ENCODE measurements at regions not wholly inside any gene's neighbourhood (a gene's known extent, or its start where the extent isn't known, plus 50 kb on each side); places are given as distances from the start of the nearest gene placed in this dataset.

DNA sequence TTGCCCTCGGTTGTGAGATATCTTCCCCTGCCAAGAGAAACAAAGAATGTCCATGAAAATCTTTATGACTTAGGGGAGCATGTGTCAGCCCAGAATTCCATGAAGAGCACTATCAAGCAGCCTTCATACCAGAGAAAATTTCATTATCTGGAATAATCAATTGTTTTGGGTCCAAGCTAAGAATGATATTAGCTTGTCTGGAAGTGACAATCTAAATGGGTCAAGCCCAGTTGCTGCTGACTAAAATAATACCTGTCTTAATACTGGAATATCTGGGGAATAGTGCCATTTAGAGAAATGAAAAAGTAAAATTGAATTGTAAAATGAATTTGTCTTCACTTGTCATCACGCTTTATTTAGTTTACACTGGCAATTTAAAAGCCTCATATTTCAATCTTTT lies 407.4 kb downstream of the PLA2G4A start:
- no peak for DNase-seq (ENCODE audit: low spot score)

DNA sequence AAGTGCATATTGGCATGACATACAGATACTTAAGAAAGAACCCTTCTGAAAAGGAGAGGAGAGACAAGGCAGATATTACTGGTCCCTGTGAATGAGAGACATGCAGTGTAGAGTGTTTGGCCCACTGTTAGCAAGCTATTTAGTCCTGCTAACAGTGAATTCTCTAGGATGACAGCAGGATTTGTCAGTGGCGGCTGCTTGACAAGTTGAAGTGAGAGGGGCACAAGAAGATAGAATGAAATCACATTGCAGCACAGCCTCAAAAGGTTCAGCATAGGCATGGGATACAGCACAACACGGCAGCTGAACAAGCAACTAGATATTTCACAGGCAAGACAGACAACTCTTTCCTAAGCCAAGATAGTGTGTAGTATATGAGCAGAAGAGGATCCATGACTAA lies 407.9 kb downstream of the PLA2G4A start:
- DNase-seq (ENCODE audit: low spot score), result no peak

DNA sequence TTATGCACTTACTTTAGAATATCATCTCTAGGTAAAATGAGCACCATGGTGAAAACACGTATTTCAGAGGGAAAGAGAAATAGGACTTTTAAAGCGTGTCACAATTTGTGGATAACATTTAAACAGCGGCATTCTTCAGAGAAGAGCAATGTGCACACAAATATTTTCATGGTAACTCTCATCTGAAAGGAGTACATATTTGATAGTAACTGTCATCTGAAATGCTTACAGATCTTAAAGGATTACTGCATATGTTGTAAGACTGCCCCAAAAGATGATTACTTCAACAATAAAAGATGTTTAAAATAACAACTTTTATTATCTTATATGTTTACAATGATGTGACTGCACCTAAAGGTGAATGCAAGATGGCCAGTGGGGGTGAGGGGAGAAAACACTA lies 408.8 kb downstream of the PLA2G4A start:
- no peak for DNase-seq (ENCODE audit: low spot score)

DNA sequence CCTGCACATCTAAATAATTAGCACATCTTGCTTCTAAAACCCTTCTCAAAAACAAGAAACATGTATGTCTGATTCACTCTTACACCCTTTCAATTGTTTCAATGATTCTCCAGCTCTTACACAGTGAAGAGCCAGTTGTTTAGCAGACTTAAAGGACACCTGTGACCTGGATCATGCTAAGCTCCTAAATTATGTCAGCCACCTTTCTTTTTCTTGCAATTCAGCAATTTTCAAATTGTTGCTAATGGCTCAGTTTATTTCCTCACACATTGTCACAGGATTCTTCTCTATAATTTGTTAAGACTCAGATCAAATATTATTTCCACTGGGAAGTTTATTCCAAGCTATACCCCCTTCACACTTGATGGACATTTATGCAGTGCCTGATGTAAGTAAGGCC lies 413.2 kb downstream of the PLA2G4A start:
- DNase-seq (ENCODE audit: low spot score), result no peak

DNA sequence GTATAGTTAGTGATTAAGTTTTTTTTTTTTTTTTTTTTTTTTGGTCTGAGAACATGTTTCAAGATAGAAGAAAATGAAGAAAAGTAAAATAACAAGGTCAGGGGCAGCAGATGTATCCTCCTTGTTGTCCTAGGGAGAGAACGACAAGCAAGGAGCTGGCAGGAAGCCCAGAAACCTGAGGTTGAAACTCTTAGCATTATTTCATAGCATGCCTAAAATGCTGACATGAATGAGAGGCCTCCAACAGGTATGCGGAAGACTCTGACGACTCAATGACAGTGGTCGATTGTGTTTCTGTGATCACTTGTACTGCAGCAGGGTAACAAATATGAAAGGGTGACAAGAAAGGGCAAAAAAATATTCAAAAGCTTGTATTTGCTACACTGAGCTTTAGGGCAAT lies 415.9 kb downstream of the PLA2G4A start:
- DNase-seq (ENCODE audit: low spot score), result no peak

DNA sequence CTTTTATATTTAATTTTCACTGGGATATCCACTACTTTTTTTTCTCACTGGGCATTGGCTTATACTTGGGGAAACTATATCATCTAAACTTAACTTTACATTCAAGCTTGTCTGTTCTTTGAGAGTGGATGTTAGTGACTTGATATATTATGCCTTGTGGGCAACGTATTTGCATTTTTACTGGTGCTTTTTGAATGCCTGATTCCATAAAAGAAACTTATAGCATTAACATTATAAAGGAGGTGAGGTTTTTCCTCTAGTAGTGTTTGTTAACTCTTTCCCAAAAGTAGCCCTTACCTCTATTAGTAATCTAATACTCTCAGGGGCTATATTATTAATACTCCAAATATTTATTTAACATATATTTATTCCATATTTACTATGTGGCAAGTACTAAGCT lies 416.5 kb downstream of the PLA2G4A start:
- DNase-seq (ENCODE audit: low spot score), result no peak

DNA sequence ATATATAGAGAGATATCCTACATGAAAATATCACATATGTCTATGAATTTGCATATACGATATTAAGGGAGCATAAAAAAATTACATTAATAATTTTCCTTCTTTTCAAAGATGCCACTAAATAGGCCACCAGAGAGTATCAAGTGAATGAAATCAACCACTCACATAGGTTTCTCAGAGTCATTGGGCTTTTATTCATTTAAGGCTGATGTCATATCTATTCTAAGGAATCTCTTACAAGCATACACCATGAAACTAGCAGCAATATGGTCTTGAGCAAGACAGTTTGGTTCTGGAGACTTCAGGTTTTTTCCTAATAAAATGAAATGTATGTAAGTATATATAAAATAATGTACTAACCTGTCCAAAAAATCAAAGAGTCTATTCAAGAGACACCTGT lies 420.4 kb downstream of the PLA2G4A start:
- DNase-seq (ENCODE audit: low spot score), result no peak

DNA sequence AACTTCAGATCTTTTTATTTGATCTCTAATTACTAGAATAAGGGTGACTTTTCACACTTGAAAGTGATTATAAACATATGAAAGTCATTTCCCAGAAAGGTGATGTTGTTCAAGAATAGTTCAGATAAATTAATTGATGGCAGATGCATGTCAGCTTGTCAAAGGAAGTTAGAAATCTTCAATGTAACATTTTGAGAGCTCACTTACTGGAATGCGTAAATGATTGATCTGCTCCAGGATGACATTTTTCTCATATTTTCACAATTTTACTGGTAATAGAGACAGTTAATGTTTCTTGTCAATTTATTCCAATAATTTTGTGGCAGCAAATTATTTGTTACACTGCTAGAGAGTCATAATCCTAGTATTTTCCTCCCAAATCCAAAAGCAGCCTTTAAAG lies 424.2 kb downstream of the PLA2G4A start:
- no peak for DNase-seq (ENCODE audit: low spot score)

DNA sequence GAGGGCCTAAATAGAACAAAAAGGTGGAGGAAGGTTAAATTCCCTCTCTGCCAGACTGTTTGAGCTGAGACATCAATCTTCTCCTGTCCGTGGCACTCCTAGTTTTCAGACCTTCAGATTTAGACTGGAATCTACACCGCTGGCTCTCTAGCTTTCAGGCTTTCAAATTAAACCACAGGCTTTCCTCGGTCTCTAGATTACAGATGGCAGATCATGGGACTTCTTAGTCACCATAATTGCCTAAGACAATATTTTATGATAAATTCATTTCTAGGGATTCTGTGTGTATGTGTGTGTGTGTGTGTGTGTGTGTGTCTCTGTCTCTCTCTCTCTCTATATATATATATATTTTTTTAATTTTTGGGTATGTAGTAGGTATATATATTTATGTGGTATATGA lies 428.7 kb downstream of the PLA2G4A start:
- no peak for DNase-seq (ENCODE audit: low spot score)

DNA sequence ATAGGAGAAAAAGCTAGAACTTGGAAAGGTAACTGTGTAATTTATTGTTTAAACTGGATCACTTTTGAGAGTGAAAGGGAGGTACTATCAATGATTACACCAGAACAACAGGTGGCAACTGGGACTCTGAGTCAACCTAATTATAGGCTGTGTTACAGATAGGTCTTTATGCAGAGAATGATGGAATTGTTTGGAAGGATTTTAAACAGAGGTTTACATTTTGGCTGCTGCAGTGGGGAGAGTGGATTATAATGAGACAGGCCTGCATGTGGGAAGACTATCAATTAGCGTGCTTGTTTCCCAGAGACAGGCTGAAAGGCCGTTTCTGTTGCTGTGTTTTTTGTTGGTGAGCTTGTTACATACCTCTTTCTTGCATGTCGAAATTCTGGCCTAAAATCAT lies 432.9 kb downstream of the PLA2G4A start:
- no peak for DNase-seq (ENCODE audit: low spot score)

DNA sequence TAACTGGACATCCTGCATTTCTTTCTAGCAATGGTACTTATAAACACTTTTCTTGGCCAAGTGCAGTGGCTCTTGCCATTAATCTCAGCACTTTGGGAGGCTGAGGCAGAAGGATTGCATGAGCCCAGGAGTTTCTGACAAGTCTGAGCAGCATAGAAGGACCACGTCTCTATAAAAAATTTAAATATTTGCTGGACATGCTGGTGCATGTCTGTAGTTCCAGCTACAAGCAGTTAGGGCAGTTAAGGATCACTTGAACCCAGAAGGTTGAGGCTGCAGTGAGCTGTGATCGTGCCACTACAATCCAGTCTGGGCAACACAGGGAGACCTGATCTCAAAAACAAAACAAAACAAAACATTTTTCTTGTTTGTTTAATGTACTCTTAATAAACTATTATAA lies 434.0 kb downstream of the PLA2G4A start:
- no peak for DNase-seq (ENCODE audit: low spot score)

DNA sequence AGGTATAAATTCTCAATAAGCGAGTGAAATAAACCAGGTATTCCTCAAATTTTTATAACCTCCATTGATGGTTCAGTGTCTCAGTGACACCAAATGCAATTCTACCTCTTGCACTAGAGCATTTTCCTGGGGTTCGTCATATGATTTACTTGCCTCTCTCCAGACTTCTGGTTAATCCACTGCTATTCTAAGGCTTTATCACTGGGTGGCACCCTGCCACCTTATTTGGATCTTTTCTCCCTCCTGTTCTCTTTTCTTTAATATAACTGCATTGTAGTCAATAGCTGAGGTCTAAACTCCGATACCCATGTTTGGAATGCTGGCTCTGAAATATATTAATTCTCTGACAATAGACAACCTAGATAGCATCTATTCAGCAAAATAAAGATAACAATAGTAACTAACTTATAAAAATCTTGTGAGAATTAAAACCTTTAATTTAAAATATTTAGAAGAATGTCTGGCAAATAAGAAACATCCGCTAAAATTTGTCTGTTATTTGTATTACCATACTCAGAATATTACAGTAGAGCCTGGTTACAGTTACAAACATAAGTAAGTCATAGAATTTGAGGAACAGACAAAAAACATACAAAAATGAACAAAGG lies 436.4 kb downstream of the PLA2G4A start:
- DNase-seq (ENCODE audit: low spot score), result no peak

DNA sequence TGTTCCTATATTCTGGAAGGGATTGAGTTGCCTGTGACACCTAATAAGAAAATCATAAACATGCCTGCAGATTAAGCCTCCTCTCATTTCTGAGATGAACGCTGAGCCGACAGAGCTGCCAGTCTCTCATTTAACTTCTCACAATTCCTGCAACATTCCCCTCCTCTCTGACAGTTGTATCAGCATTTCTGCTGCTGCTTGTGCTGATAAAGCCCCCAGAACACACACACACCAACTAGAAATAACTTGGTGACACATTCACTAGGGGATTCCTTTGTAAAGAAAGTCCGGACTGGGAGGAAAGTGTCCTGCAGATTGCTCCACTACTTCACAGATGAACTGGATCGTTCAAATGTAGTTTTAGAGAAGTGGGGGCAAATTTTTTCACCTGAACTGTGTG lies 437.3 kb downstream of the PLA2G4A start:
- no peak for DNase-seq (ENCODE audit: low spot score)

DNA sequence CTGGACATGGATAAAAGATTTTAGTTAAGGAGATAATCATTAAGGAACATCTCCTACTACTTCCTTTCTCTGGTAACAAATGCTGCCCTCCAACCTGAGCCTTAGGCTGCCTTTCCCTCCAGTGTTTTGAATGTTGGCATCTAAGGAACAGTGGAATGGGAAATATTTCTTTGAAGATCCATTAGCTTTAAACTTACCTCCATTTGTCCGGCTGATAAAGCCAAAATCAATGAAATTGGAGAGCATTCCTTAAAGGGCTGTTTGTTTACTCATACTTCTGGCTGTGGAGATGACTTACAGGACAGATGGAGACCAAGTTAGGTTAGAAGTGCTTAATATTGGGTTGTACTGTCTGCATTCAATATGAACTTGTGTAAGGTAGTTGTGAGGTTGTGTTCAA lies 439.1 kb downstream of the PLA2G4A start:
- no peak for DNase-seq (ENCODE audit: low spot score)

DNA sequence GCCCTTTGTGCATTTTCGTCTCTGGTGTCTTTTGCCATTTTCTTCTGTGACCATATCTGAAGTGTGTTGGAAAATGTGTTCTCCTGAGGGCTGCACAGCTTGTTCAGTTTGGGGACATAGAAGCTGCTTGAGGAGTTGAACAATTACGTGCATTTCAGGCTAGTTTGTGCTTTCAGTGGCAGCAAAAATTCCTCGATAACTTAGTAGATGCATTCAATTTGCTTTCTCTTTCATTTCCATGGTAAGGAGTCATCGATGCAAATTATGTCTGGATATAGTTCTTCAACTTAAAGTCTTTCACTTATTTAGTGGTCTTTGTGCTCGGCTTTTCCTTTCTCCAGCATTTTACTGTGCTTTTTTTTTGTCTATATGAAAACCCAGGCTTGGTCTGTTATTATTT lies 441.5 kb downstream of the PLA2G4A start:
- no peak for DNase-seq (ENCODE audit: low spot score)

DNA sequence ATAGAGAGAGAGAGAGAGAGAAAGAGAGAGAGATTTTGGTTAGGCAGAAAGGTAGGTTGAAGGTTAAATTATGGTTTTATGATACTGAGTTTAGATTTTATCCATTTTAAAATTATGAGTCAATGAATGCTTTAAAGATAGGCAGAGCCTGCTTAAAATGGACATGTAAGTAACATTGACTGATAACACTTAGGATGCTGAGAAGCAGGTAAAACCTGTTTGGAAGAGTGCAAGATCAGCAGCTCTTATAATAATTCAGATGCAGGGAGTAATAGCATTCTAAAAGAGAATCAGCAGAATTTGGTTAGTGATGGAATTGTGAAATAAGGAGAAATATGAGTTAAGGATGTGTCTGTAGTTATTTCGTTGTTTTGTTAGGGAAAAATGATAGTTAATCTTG lies 446.6 kb downstream of the PLA2G4A start:
- no peak for DNase-seq (ENCODE audit: low spot score)

DNA sequence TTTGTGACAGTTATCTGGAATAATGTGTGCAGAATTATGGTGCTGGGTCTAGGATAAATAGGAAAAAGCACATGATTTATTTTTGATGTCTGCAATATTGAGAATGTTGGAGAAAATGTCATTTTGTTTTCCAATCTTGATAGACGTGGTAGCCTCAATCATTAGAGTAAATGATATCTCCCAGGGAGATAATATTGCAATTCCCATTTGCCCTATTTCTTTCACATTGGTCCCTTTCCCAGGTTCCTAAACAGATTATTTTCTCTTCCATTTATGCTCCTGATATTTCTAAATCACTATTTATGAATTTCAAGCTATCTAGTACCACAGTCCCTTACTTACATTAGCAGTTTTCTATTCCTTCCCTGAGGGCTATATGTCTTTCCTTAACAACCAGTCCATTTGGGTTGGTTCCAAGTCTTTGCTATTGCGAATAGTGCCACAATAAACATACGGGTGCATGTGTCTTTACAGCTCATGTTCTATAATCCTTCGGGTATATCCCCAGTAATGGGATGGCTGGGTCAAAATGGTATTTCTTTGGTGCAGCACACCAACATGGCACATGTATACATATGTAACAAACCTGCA lies 447.3 kb downstream of the PLA2G4A start:
- DNase-seq (ENCODE audit: low spot score), result no peak

DNA sequence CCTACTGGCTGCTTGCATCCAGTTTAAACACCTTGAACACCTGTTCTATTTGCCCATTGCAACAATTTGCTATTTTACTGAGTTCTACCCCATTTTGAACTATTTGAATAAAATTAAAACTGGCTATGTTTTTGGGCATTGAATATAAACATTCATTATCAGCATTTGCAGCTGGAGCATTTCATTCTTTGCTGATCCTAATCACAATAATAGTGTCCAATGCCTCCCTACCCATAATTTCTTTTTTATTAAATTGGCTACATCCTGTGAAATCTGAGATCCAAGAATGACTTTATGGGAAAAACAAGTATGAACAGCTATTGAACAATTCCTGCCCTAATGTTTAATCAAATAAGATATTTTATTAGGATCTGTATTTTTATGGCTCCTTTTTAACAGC lies 447.9 kb downstream of the PLA2G4A start:
- no peak for DNase-seq (ENCODE audit: low spot score)

DNA sequence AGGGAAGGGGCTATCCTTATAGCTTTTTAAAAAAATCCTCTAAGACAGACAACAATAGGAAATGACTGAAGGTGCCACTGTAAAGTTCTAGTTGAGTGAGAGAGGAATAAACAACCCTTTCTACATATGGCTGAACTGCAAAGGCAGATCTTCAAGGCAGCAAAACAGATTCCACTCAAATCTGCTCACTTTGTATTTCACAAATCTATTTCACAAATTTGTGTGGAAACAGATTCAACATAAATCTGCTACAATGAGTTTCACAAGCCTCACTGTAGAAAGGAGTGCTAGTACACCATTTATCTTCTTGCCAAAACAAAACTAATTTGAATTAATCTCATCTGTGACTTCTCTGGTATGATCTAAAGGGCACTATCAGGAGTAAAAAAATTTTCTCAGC lies 451.3 kb downstream of the PLA2G4A start:
- no peak for DNase-seq (ENCODE audit: low spot score)

DNA sequence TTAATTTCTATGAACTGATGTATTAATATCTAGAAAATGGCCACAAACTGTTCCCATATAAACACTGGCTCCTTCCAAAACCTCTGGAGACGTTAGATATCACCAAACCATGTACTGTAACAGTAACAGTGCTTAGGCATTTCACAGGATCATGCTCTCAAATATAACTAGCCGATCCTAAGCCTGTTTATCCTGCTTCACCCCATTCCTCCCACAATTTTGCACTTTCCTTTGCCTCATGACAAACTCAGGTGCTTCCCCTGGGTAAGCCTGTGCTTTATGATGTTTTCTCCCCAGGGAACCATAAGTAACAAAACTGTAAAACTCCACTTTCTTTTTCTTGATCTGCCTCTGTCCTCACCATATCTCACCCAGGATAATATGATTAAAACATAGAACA lies 452.3 kb downstream of the PLA2G4A start:
- no peak for DNase-seq (ENCODE audit: low spot score)

DNA sequence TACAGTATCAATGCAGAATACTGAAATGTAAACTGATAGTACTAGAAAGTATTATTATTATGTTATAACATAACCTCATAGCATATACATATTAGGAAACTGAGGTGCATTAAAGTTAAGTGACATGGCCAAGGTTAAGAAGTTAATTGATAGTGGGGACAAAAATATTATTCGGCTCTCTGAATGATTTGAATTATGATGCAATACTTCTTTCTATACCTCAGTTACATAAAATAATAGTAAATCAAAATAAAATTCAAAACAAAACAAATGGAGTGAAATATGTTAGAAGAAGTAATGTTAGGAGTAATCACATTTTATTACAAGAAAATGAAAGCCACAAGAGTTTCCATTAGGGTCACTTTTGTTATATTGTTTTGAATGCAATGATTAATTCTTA lies 455.2 kb downstream of the PLA2G4A start:
- no peak for DNase-seq (ENCODE audit: low spot score)

DNA sequence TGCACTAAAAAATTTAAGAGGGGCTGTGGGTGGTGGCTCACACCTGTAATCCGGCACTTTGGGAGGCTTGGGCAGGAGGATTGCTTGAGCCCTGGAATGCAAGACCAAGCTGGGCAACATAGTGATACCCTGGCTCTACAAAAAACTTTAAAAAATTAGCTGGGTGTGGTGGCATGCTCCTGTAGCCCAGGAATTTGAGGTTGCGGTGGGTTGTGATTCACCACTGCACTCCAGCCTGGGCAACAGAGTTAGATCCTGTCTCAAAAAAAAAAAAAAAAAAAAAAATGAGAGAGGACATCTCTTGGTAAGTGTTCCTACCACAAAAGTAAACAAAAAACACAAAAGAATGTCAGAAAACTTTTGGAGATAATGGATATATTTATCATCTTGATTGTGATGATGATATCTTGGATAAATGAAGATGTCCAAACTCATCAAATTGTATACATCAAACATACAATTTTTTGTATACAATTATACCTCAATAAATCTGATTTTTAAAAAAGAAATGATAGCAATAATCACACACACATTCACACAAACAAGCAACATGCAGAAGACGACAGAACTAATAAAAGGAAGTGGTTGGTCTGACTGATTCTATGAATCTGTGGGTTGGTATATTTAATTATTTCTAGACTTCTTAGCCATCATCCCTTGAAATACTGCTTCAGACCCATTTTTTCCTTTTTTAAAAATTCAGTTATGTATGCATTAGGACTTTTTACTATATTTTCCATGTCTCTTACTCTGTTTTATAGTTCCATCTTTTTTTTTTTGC lies 465.9 kb downstream of the PLA2G4A start:
- DNase-seq (ENCODE audit: low spot score), result no peak

DNA sequence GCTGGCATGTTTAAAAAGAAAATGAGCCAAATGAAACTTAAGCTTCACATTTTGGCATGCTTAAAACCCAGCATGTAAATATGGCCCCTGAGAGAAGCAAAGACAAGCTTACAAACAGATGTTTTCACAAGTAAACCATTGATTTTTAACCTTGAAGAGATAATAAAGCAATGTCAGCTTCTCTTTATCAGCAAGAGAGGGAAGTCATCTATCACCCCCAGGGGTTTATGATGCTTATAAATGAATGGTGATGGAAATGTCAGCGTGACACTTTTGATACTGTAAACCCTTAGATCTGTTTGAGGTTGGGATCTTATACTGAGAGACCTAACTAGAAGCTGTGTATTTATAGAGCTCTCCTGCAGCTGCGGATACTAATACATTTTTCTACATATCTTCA lies 471.3 kb downstream of the PLA2G4A start:
- DNase-seq (ENCODE audit: low spot score), result no peak

Measured in AG20443 (cell line).